Endothelial cell of umbilical vein (primary cell): ENCODE measurements at regions not wholly inside any gene's neighbourhood (a gene's known extent, or its start where the extent isn't known, plus 50 kb on each side); places are given as distances from the start of the nearest gene placed in this dataset.

ENCODE experiments used
- BruUV-seq: library from RNA; stranded (reverse); fragments of 400-500 nt; replicated peaks from 2 replicates; lab custom pipeline; 2021; lab: Mats Ljungman, UMichigan
- CTCF ChIA-PET: fragments of 300-600, 350-600 bp; sonication (Branson Sonifier 250); formaldehyde crosslinking; loops from one replicate; lab custom pipeline; 2021; ENCODE audit warnings: antibody characterized with exemption, inconsistent platforms; lab: Charles Lee
- POLR2A ChIA-PET: fragments of 300-600, 350-600 bp; sonication (Branson Sonifier 250); formaldehyde crosslinking; loops from one replicate; lab custom pipeline; 2021; ENCODE audit warnings: antibody characterized with exemption, inconsistent platforms; lab: Charles Lee
- DNase-seq: peaks from one replicate; pipeline ENCODE4 v3.0.0-alpha.2; 2011; ENCODE audit warnings: low read depth, low spot score
- FAIRE-seq: peaks from 2 replicates; lab custom pipeline; 2011; peaks lifted over from hg19 to GRCh38; lab: Jason Lieb, UNC
- H2AFZ ChIP-seq: 2 replicates; pipeline ENCODE4 v1.6.0; 2012; ENCODE audit warnings: low read depth, low read length, control low read depth, inconsistent platforms
- H3K27ac ChIP-seq: 2 replicates; pipeline ENCODE4 v1.5.1; 2011; ENCODE audit warnings: low read depth, mild to moderate bottlenecking, control low read depth, low read length, moderate library complexity; ENCODE audit not compliant: insufficient read depth
- H3K27me3 ChIP-seq, 2 experiments: 2 replicates each; pipeline versions ENCODE4 v1.6.0 to v1.6.1; 2011; ENCODE audit warnings: low read length in 2 of 2, mixed read lengths in 1 of 2; ENCODE audit not compliant: control insufficient read depth in 2 of 2, insufficient read depth in 2 of 2
- H3K36me3 ChIP-seq, 2 experiments: 2 replicates in 1 of 2; 3 replicates in 1 of 2; pipeline ENCODE4 v1.5.1; 2011; ENCODE audit warnings: low read length in 2 of 2, mild to moderate bottlenecking in 1 of 2, moderate library complexity in 1 of 2; ENCODE audit not compliant: control insufficient read depth in 2 of 2, insufficient read depth in 2 of 2; ENCODE audit errors: extremely low read depth in 1 of 2
- H3K4me1 ChIP-seq: 3 replicates; pipeline ENCODE4 v1.5.1; 2011; ENCODE audit warnings: mild to moderate bottlenecking, low read length; ENCODE audit not compliant: control insufficient read depth, insufficient read depth; ENCODE audit errors: extremely low read depth
- H3K4me2 ChIP-seq: 2 replicates; pipeline ENCODE4 v1.6.1; 2011; ENCODE audit warnings: low read length, control low read depth, mixed read lengths; ENCODE audit not compliant: insufficient read depth
- H3K4me3 ChIP-seq, 3 experiments: fragments of 200-600 bp in 1 of 3; sonication (generic), shearing (Covaris generic) in 1 of 3; replicated peaks in 1 of 3; 2 replicates each; pipeline ENCODE4 v1.5.1; 2011 to 2016; ENCODE audit warnings: control low read depth in 3 of 3, low read length in 3 of 3, mild to moderate bottlenecking in 2 of 3, inconsistent platforms in 1 of 3, low read depth in 1 of 3, moderate library complexity in 1 of 3; ENCODE audit not compliant: insufficient read depth in 1 of 3
- H3K79me2 ChIP-seq: 2 replicates; pipeline ENCODE4 v1.6.0; 2012; ENCODE audit warnings: low read length, inconsistent platforms; ENCODE audit not compliant: control insufficient read depth, insufficient read depth
- H3K9ac ChIP-seq: replicated peaks from 2 replicates; pipeline ENCODE3; 2011; ENCODE audit warnings: low read length, control low read depth; ENCODE audit not compliant: insufficient read depth; ENCODE audit errors: extremely low read depth
- H3K9me1 ChIP-seq: replicated peaks from 3 replicates; pipeline ENCODE4 v1.6.0; 2011; ENCODE audit warnings: mild to moderate bottlenecking, low read length; ENCODE audit not compliant: control insufficient read depth, insufficient read depth; ENCODE audit errors: extremely low read depth
- H3K9me3 ChIP-seq: replicated peaks from 2 replicates; pipeline ENCODE4 v1.5.1; 2012; ENCODE audit warnings: low read length, inconsistent platforms; ENCODE audit not compliant: control insufficient read depth, insufficient read depth
- H4K20me1 ChIP-seq: replicated peaks from 2 replicates; pipeline ENCODE3; 2011; ENCODE audit warnings: mild to moderate bottlenecking, low read length; ENCODE audit not compliant: control insufficient read depth, insufficient read depth; ENCODE audit errors: extremely low read depth
- CTCF ChIP-seq, 2 donors: IDR thresholded peaks; 1 replicate in 1 of 2; 2 replicates in 1 of 2; pipeline ENCODE4 v1.5.1; 2011; ENCODE audit warnings: low read length in 2 of 2, mild to moderate bottlenecking in 2 of 2, moderate library complexity in 2 of 2, control low read depth in 1 of 2, inconsistent platforms in 1 of 2, low read depth in 1 of 2; ENCODE audit not compliant: insufficient read depth in 1 of 2; ENCODE audit errors: extremely low read depth in 1 of 2
- EZH2 ChIP-seq: IDR thresholded peaks from 2 replicates; pipeline ENCODE4 v1.6.1; 2012; ENCODE audit warnings: borderline replicate concordance, low read depth, mild to moderate bottlenecking, moderate library complexity, low read length, inconsistent platforms; ENCODE audit not compliant: severe bottlenecking
- FOS ChIP-seq: IDR thresholded peaks from 2 replicates; pipeline ENCODE4 v1.6.1; 2011; ENCODE audit warnings: mild to moderate bottlenecking, low read length, moderate library complexity, borderline replicate concordance; ENCODE audit not compliant: insufficient read depth
- GATA2 ChIP-seq: IDR thresholded peaks from 2 replicates; pipeline ENCODE4 v1.7.0; 2011; ENCODE audit warnings: low read depth, mild to moderate bottlenecking, moderate library complexity, mixed read lengths, low read length; ENCODE audit not compliant: insufficient read length, insufficient read depth
- JUN ChIP-seq: IDR thresholded peaks from 2 replicates; pipeline ENCODE4 v1.6.1; 2011; ENCODE audit warnings: borderline replicate concordance, low read depth; ENCODE audit not compliant: insufficient read length, insufficient read depth
- MAX ChIP-seq: IDR thresholded peaks from 2 replicates; pipeline ENCODE4 v1.6.1; 2011; ENCODE audit not compliant: insufficient read depth, insufficient read length
- MYC ChIP-seq: IDR thresholded peaks from one replicate; pipeline ENCODE4 v1.6.1; 2011; ENCODE audit warnings: mild to moderate bottlenecking, low read depth, low read length
- POLR2A ChIP-seq: IDR thresholded peaks from 2 replicates; pipeline ENCODE4 v1.6.1; 2012; ENCODE audit warnings: low read depth, mild to moderate bottlenecking, control low read depth, low read length
- POLR2AphosphoS5 ChIP-seq: IDR thresholded peaks from 2 replicates; pipeline ENCODE4 v1.6.1; 2012; ENCODE audit warnings: low read depth, mild to moderate bottlenecking, control low read depth, low read length, moderate library complexity; ENCODE audit not compliant: insufficient read depth
- dilution Hi-C: fragments of 300-500 bp; cut with MboI; formaldehyde crosslinking; loops from one replicate; pipeline ENCODE4 v1.15.0; 2019; ENCODE audit warnings: low sequenced_read_pairs; ENCODE audit not compliant: extremely low pct_ligation_motif_present
- intact Hi-C: fragments of 100-400 bp; cut with micrococcal nuclease; formaldehyde crosslinking; loops from one replicate; pipeline ENCODE4 v1.10.0; 2022

- no peak for DNase-seq
- no peak overlapping the region for H3K27ac ChIP-seq
- H3K9me1 ChIP-seq, result no peaks in the 10 kb centered on the region
- dilution Hi-C loops (no loop called here), intact Hi-C loops (no loop called here)
- H3K4me1 ChIP-seq, result no peaks in the 10 kb centered on the region
- FAIRE-seq, result no peak
- ChIA-PET CTCF (no interaction called here), POLR2A (no interaction called here)
- no peaks in the 10 kb centered on the region for H3K36me3 ChIP-seq
- H3K4me3 ChIP-seq, result no peak overlapping the region
- H4K20me1 ChIP-seq, result no peaks in the 10 kb centered on the region
- TF ChIP-seq JUN, result no peak
- no peak for TF ChIP-seq MAX
- no peak for TF ChIP-seq POLR2AphosphoS5
- TF ChIP-seq GATA2, result no peak
- no peak for TF ChIP-seq EZH2
- no peak for TF ChIP-seq CTCF (IDR thresholded peaks at IDR 0.05; ENCODE audit: extremely low read depth in 1 of 2, insufficient read depth in 1 of 2, low read depth in 1 of 2, low read length in 2 of 2)
- TF ChIP-seq MYC, result no peak
- no peak for TF ChIP-seq FOS
- no peak for TF ChIP-seq POLR2A
- BruUV-seq, result no TSS peak
- H2AFZ ChIP-seq, result no peak overlapping the region
- peaks cover 10% of the 10 kb centered on the region for H3K9me3 ChIP-seq
- no peak overlapping the region for H3K9ac ChIP-seq
- H3K4me2 ChIP-seq, result no peak overlapping the region
- no peaks in the 10 kb centered on the region for H3K79me2 ChIP-seq
- H3K27me3 ChIP-seq, result no peaks in the 10 kb centered on the region
Measured at GRCh38 chr22:49094858-49095257, 732.8 kb downstream of the BRD1 start.
